WERI-Rb-1 (cell line): ENCODE measurements at regions not wholly inside any gene's neighbourhood (a gene's known extent, or its start where the extent isn't known, plus 50 kb on each side); places are given as distances from the start of the nearest gene placed in this dataset.

Experiments
- DNase-seq: peaks from one replicate; pipeline ENCODE4 v3.0.0-alpha.2; 2020
- H3K27ac ChIP-seq: fragments of 250-450 bp; sonication (Bioruptor Pico); 2 replicates; pipeline ENCODE4 v1.5.1; 2020; ENCODE audit warnings: mild to moderate bottlenecking, moderate library complexity
- H3K27me3 ChIP-seq: fragments of 250-450 bp; sonication (Bioruptor Pico); 2 replicates; pipeline ENCODE4 v1.5.1; 2021; ENCODE audit warnings: mild to moderate bottlenecking, low read depth, moderate library complexity; ENCODE audit not compliant: insufficient read depth, severe bottlenecking
- H3K36me3 ChIP-seq: fragments of 250-450 bp; sonication (Bioruptor Pico); 2 replicates; pipeline ENCODE4 v1.5.1; 2020; ENCODE audit warnings: mild to moderate bottlenecking, moderate library complexity
- H3K4me3 ChIP-seq: 2 replicates; pipeline ENCODE4 v1.5.1; 2011; ENCODE audit warnings: low read depth, mild to moderate bottlenecking, control low read depth, low read length
- H3K9me3 ChIP-seq: fragments of 250-450 bp; sonication (Bioruptor Pico); 2 replicates; pipeline ENCODE4 v1.5.1; 2021; ENCODE audit warnings: mild to moderate bottlenecking, moderate library complexity; ENCODE audit not compliant: severe bottlenecking
- CTCF ChIP-seq: IDR thresholded peaks from 2 replicates; pipeline ENCODE4 v1.5.1; 2011; ENCODE audit warnings: low read depth, mild to moderate bottlenecking, control low read depth, inconsistent platforms, low read length

- no peak for DNase-seq
- H3K27me3 ChIP-seq: no peaks in the 10 kb centered on the region
- no peaks in the 10 kb centered on the region for H3K9me3 ChIP-seq
- H3K36me3 ChIP-seq: no peaks in the 10 kb centered on the region
- no peak overlapping the region for H3K4me3 ChIP-seq
- no peak for TF ChIP-seq CTCF
- H3K27ac ChIP-seq: no peak overlapping the region
These were observed 71.6 kb upstream of the CSF3R start for GRCh38 chr1:36554323-36554628.

GRCh38 chr1:36553591-36554322 lies 71.0 kb upstream of the CSF3R start:
- H3K27ac ChIP-seq: no peak overlapping the region
- peak; percentile 89 for DNase-seq
- no peaks in the 10 kb centered on the region for H3K36me3 ChIP-seq
- H3K9me3 ChIP-seq: no peaks in the 10 kb centered on the region
- no peaks in the 10 kb centered on the region for H3K27me3 ChIP-seq
- H3K4me3 ChIP-seq: no peak overlapping the region
- peak; percentile 82 for TF ChIP-seq CTCF

GRCh38 chr1:36542962-36543515 lies 60.3 kb upstream of the CSF3R start:
- TF ChIP-seq CTCF: peak; percentile 81
- no peaks in the 10 kb centered on the region for H3K27me3 ChIP-seq

GRCh38 chr1:36542024-36542961 lies 59.6 kb upstream of the CSF3R start:
- no peak for TF ChIP-seq CTCF
- Histone ChIP-seq H3K27ac (no peak overlapping the region), H3K4me3 (no peak overlapping the region), H3K9me3 (no peaks in the 10 kb centered on the region), H3K36me3 (no peaks in the 10 kb centered on the region), H3K27me3 (no peaks in the 10 kb centered on the region)
- no peak for DNase-seq

More at GRCh38 chr1:36542962-36543515, 60.3 kb upstream of the CSF3R start:
- DNase-seq: peak; percentile 66
- no peaks in the 10 kb centered on the region for H3K9me3 ChIP-seq
- no peak overlapping the region for H3K27ac ChIP-seq
- H3K36me3 ChIP-seq: no peaks in the 10 kb centered on the region
- no peak overlapping the region for H3K4me3 ChIP-seq

GRCh38 chr1:36540056-36540455 lies 57.3 kb upstream of the CSF3R start:
- Histone ChIP-seq H3K27me3 (no peaks in the 10 kb centered on the region), H3K9me3 (no peaks in the 10 kb centered on the region), H3K27ac (no peak overlapping the region), H3K4me3 (no peak overlapping the region), H3K36me3 (no peaks in the 10 kb centered on the region)
- DNase-seq: no peak
- no peak for TF ChIP-seq CTCF
